SKM-1 (cell line): ENCODE measurements at regions not wholly inside any gene's neighbourhood (a gene's known extent, or its start where the extent isn't known, plus 50 kb on each side); places are given as distances from the start of the nearest gene placed in this dataset.
"Not testable (repeated sequence)": the region's sequence is repeated elsewhere in the genome, so short reads cannot be mapped to it uniquely, and the experiment has no call there.

ENCODE experiments used
- DNase-seq: peaks from one replicate; lab custom pipeline; 2025; ENCODE audit not compliant: unreplicated experiment; lab: John Stamatoyannopoulos, UW

DNA sequence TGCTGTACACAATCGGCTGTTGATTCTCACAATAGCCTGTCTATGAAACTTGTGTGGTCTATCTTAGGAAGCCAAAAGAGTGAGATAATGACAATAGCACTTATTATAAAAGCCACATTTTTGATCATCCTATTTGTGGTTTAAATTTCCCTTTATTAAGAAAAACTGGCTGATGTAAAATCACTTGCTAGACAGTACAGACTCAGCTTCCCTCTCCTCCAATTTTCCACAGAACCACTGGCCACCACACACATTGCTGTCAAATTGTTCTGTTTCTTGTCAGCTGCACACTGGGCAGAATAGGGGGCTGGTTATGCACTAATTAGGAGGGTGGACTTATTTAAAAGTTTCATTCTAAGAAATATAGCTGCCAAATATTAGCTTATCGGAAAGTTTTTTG is 425.9 kb downstream of the EPHA3 start:
- DNase-seq: no peak

DNA sequence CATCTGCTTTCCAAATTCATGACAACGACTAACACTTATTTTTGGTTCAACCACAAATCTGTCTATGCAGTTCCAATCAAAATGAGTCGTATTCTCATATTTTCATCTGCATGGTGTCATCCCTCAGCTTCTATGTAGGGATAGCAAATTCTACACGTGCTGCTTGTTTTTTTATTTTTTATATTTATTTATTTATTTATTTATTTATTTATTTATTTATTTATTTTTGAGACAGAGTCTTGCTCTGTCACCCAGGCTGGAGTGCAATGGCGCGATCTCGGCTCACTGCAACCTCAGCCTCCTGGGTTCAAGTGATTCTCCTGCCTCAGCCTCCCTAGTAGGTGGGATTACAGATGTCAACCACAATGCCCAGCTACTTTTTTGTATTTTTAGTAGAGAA is 447.2 kb downstream of the EPHA3 start:
- not testable (repeated sequence) for DNase-seq

DNA sequence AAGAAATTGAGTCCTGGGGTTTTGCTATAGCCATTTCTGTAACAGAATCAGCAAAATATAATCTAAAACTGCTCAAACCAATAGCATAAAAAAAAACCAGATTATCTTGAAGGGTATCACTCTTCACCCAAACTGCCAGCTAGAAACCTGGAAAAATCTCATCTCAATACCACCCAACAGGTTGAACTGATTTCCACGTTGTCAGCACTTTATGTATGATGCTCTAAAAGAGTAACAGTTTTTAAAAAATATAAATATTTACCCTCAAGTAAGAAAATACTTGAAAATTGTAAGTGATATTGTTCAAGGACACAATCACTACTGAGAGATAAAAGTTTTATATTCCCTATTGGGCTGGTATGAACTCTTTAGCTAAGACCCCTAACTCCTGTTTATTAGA is 451.3 kb downstream of the EPHA3 start:
- DNase-seq: no peak

DNA sequence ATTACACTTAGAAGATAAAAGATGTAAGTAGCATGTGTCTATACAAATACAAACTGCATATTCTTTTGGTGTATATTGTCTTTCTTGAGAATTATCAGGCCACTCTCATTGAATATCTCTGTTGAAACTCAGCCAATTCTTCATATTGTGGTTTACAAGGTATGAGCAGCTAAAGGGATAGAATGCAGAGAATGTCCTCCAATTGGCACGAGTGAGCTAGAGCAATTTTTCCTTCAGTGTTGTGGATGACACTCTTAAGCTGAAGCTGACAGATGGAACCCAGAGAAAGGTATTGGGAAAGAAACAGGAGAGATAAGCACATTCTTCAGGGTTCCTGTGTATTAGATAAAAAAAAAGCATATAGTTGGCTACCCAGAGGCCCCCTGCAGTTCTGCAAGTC is 453.1 kb downstream of the EPHA3 start:
- no peak for DNase-seq

DNA sequence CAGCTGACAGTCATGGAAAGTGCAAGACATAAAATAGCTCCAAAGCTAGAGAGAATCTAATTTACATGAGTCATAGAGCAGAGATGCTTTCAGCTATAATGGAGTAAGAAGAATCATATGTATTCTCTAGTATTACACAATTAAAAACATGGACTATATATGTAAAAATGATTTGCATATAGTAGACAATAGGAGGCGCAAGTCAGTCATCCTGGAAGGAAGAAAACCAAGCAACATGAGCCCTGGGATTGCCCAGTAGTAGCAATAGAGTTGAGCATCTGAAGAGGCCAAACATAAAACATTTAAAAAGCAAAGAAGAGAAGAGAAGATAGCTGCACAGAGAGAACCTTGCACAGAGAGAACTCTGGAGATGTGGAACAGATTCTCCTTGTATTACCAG is 455.0 kb downstream of the EPHA3 start:
- DNase-seq: no peak

DNA sequence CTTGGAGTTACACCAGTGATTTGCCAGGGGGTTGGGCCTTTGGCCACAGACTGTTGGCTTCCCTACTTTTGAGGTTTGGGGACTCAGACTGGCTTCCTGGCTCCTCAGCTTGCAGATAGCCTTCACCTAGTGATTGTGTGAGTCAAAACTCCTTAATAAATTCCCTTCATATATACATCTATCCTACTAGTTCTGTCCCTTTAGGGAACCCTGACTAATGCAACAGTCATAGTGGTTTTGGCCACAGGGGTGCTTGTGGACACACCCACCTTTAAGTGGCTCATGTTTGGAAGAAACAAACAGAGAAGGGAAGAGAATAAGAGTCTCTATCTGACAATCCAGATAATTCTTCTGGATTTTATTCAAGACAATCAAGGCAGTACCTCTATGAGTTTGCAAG is 457.7 kb downstream of the EPHA3 start:
- DNase-seq: no peak

DNA sequence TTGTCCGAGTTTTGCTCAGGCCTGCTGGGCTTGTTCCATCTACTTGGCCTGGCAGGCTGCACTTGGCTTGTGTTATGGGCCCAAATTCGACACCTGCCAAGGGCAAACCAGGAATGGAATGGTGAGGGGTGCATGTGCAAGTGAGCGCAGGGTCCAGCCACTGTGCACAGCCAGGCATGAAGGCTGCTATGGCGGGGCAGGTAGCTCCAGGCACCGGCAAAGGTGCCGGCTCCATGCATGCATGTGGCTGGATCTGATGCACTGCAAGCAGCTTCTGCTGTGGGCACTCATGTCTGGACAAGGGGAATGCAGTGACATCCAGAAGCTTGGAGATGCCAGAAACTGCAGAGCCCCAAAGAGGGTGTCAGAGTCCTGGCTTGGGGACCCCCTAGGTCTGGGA is 463.0 kb downstream of the EPHA3 start:
- DNase-seq: no peak

DNA sequence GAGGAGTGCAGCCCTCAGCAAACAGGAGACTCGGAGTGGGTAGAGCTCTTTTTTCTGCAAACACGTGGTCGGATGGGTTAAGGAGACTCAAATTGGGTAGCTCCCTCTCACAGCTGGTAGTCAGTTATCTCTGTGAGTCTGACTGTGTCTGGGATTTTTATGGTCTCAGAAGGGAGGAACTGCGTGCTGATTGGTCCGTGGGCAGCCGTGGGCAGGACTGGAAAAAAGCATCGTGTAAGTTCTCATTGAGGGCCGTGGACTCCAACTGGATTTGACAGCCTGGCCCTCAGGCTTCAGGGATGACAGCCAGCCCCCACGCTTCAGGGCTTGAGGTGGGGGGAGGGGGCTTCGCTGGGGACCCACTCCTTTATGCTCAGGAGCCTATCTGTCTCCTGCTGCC is 463.9 kb downstream of the EPHA3 start:
- no peak for DNase-seq

DNA sequence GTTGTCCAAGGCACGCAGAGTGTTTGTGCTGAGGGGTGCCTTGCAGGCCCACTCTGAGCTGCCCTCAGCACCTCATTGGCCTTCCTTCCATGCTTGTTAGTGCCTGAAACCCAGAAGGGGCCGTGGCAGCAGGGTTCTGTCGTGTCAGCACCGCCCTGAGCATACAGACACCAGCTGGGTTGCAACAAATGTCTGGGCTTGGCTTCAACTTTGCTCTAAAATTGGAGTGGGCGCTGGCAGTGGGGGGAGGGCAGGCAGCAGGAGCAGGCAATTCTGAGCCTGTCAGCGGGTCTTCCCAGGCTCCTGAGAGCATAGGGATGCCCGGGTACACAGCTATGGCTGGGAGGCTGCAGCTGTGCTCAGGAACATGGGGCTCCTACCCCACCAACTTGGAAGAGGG is 464.3 kb downstream of the EPHA3 start:
- DNase-seq: no peak

DNA sequence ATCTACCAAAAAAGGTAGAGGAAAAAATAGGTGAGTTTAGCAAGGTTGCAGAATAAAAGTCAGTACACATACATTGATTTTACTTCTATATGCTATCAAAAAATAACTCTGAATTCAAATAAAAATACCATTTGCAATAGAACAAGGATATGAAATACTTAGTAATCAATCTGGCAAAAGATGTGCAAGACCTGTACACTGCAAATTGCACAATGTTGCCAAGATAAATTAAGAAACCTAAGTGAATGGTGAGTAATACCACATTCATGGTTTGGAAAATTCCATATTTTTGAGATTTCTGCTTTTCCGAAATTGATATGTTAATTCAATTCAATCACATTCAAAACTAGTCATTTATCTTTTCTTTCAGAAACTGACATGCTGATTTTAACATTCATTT is 464.8 kb downstream of the EPHA3 start:
- DNase-seq: no peak

DNA sequence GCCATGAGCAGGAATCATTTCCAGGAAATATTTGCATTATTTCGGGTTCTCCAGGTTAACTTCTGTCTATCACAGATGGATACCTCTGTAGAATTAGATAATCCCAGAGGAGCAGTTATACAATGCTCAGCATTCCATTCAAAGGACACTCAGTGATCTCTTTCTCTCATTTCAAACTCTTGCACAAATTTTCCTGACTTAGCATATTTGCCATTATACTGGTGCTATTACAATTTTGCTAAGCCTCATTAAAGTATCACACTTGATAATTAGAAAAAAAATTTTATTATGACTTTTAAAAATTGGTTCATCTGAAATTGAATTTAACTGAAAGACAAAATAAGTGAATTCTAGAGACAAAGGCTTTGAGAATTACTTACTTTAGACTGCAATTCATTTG is 469.0 kb downstream of the EPHA3 start:
- DNase-seq: no peak

DNA sequence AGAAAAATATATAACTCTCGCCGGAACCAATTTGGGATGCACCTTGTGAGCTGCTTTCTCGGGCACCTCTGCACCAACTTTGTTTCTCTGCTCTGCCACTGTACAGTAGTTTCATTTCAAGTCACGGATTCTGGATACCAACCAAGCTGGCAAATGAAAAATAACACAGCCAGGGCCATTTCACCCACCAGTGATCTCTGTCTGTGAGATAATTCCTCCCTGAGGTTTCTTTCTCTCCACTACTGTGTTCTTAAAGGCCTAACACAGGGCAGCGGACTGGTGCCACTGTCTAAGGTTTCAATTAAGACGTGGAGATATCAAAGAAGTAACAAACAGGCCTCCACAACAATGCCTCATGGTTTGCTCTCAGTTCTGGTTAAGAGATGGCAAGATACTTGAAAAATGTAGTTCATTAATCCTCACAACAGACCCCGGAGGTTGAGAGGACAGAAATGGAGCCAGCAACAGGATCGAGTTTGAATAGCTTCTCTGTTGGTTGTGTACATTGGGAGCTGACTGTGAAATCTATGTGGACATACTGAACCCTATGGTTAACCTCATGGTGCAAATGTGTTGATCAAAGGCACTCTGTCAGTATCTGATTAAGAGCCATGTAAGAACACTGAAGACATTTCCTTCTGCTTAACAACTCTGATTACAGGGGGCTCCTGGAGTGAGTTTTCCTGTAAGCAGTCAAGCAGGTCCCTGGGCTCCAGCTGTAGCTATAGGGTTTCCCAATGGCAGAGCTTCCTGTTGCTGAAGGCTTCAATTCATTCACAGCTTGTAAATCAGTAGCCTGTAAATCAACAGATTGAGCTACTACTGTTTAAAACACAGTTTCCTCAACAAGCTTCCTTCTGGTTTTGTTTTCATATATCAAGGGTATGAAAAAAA is 470.5 kb downstream of the EPHA3 start:
- no peak for DNase-seq

DNA sequence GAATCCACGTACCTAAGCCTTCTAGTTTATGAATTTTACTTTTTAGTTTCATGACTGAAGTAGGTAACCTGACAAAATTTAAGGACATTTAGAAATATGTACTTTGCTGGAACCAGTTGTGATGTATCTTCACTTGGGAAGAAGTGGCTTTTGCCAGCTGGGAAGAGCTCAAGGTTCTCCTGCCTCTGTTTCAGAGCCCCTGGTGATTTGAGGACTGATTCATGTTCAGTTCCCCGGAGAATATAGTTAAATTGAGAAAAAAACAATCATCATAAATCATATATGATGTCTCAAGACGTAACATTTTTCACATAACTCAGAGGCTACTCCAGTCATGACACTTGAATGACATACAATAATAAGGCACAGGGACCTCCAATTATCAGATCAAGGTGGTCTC is 473.4 kb downstream of the EPHA3 start:
- no peak for DNase-seq

DNA sequence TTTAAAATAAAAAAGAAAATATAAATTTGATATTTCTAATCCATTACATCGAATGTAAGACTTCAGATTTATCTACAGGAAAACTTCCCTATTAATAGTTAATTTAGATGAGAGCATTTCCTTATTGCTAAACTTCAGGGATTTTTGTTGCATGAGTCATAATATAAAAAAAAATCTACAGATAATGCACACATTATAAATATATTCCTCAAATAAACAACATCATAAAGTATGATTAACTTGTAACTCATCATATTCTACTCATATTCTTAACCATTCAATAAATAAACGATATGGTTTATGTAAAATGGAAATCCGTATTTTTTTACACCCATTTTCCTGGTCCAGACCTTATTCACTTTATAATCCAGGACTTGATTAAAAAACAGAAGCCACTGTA is 477.0 kb downstream of the EPHA3 start:
- DNase-seq: no peak

DNA sequence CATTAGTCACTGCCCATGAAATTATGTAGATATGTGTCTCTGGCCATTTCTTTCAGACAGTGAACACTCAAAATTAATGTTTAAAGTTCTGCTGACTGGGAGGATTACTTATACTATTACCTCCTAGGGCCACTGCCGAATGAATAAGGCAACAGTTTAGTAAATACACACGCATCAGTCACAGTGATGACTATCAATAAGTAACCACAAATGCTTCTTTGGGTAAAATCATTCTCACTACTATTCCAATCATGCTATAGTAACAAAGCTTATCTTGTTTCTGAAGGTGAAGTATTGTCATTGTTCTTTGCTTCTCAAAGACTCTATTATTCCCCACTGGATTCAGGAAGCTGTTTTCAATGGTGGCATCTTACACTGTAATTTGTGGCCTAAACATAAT is 478.8 kb downstream of the EPHA3 start:
- no peak for DNase-seq

DNA sequence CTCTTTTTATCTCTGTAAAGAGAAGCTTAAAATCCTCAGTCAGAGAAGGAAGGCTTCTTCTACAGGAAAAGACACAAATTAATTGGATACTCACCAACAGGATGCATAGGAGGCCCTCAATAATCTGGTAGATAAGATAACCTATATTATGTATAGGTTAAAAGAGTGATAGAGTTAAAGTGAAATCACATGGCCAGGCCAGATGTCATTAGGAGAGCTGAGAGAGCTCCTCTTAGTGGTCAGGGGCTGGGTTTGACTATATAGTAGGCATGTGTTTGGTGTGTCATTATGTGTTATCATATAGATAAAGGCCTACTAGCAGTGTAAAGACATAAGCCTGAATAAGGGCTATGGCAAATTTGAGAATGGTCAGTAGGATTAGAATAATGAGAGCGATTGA is 479.3 kb downstream of the EPHA3 start:
- DNase-seq: no peak

DNA sequence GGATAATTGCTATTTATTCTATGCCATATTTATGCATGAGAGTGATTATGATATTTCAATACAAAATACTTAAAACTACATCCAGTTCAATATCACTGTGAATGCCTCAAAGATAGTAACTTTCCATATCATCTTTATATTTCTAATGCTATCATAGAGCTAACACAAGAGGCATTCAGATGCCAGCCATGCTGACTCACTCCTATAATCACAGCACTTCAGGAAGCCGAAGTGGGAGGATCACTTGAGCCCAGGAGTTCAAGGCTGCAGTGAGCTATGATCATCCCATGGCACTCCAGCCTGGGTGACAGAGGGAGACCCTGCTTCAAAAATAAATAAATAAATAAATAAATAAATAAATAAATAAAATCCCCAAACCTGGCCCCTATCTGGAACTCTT is 498.7 kb downstream of the EPHA3 start:
- DNase-seq: no peak

DNA sequence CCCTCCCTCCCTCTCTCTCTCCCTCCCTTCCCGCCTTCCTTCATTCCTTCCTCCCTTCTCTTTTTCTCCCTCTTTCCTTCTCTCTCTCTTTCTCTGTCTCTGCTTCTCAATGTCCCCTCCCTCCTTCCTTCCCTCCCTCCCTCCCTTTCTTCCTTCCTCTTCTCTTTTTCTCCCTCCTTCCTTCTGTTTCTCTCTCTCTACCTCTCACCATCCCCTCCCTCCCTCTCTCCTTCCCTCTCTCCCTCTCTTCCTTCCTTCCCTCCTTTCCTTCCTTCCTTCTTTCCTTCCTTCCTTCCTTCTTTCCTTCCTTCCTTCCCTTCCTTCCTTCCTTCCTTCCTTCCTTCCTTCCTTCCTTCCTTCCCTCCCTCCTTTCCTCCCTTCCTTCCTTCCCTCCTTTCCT is 504.6 kb downstream of the EPHA3 start:
- DNase-seq: no peak

DNA sequence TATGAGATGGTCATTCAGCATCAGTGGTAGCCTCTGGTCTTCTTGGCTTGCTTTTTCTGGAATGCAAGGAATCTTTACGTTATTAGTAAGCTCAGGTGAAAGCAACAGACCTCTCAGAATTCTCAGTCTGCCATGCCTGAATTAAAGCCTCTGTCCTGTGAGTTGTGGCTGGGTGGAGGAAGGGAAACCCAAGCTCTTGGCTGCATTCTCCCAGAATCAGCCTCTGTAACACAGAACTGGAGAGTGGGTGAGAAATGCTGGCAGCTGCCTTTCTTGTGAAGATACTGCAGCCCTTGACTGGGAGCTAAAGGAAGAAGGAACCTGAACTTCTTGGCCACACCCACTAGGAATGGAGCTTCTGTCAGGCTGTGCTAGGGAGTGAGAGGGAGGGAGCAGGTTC is 505.8 kb downstream of the EPHA3 start:
- DNase-seq: no peak

DNA sequence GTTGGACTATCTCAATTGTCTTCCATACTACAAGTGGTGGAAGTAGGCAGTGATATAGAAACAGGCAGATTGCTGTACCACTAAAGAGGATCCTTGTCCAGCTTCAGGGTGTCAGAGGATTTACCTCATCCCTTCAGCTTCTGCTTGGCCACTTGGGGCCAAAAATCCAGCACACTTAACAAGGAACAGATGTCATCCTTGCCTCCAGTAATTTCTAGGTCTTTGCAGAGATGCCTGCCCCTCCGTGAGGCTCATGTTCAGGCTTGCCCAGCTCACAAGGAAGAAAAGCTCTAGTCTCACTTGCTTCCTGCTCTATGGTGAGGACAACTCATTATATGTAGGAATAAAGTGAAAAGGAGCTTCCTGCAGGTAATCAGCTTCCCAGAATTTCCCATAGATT is 510.3 kb downstream of the EPHA3 start:
- DNase-seq: no peak

DNA sequence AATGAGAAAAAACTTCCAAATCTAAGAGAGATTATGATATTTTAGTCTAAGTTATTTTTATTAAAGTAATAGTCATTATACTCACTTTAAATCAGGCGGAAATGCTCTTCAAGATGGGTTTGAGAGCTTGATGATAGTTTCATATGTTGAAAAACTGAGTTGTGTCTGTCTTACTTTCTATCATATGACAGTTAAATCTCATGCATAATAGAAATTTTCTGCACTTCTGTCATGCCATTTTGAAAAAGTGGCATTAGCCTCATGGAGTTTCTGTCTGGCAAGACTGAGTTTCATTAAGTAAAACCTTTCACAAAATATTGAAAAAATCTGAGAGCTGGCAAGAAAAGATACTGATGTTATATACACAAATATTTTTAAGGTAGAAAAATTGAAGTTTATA is 511.8 kb downstream of the EPHA3 start:
- DNase-seq: no peak

DNA sequence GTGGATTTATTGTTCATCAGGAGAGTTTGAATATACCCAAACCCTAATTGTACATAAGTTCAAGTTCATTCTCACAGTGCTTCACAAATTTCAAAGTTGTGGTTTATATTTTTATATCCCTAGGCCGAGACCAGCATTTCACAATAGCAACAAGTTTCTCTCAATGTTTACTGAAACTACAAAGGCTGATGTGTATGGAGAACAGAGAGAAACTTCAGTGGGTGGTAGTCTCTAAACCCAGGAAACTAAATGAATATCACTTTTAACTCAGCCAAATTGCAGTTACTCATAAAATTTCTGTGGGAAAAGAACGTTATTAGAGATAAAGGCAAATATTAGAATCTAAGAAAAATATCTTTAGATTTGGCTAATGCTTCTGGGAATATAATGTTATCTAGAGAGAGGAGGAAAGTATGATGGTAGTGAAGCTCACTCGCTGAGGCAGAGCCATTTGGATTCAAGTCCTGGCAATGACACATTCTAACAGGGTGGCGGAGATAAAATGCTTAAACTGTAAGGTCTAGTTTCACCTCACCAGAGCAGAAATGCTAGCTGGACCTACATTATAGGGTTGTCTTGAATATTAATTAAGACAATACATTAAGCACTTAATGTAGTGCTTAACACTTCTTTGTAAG is 514.8 kb downstream of the EPHA3 start:
- no peak for DNase-seq

DNA sequence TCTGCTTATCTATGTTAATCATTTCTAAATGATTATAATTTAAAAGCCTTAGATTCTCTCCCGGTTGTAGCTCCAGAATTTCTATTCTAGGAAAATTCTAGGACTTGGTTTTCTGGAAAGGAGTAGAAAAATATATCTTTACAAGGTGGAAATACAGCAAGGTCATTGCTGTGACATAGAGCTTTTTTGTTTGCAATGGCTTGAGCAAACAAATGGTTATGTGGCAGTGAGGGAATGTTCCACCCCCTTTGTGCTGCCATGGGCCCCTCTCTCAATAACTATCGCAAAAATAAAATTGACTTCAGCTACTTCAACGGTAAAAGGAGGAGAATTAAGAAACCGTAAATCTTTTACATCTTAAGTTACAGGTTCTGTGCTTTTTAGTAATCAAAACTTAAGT is 517.1 kb downstream of the EPHA3 start:
- DNase-seq: no peak
